Adrenal gland (tissue), 9 donors: ENCODE measurements at regions not wholly inside any gene's neighbourhood (a gene's known extent, or its start where the extent isn't known, plus 50 kb on each side); places are given as distances from the start of the nearest gene placed in this dataset.

ENCODE experiments used
- DNase-seq, 7 donors: peaks; one replicate each; pipeline ENCODE4 v3.0.0-alpha.2; 2019 to 2020
- H3K27ac ChIP-seq, 5 donors: fragments of 200-600 bp; sonication (generic) in 4 of 5; 1 replicate in 3 of 5; 2 replicates in 2 of 5; pipeline versions ENCODE4 v1.5.1 to v1.8.0; 2016 to 2020; ENCODE audit warnings: mild to moderate bottlenecking in 1 of 5
- H3K27me3 ChIP-seq: fragments of 200-600 bp; 2 replicates; pipeline ENCODE4 v1.8.0; 2021
- H3K36me3 ChIP-seq, 2 donors: fragments of 200-600 bp; replicated peaks in 1 of 2; 1 replicate in 1 of 2; 2 replicates in 1 of 2; pipeline versions ENCODE4 v1.5.1 to v1.8.0; 2018 to 2022
- H3K4me1 ChIP-seq, 2 donors: fragments of 200-600 bp; replicated peaks in 1 of 2; 1 replicate in 1 of 2; 2 replicates in 1 of 2; pipeline versions ENCODE4 v1.5.1 to v1.8.0; 2018 to 2021
- H3K4me3 ChIP-seq, 4 donors: fragments of 200-600 bp; sonication (generic) in 3 of 4; one replicate each; pipeline ENCODE4 v1.5.1; 2016 to 2018
- H3K9me3 ChIP-seq, 3 donors: fragments of 200-600 bp; sonication (generic) in 1 of 3; replicated peaks in 1 of 3; 1 replicate in 2 of 3; 2 replicates in 1 of 3; pipeline versions ENCODE4 v1.5.1 to v1.8.0; 2016 to 2021
- POLR2A ChIP-seq, 2 donors: fragments of 450-650 bp; IDR thresholded peaks; one replicate each; pipeline ENCODE4 v1.6.1; 2017; ENCODE audit warnings: antibody characterized with exemption in 2 of 2, mild to moderate bottlenecking in 2 of 2, moderate library complexity in 1 of 2
- WGBS, 4 donors: extraction: QIAGEN DNeasy Blood & Tissue Kit in 2 of 4; methylation state at CpG; one replicate each; pipeline versions ENCODE4 v1.1.5 to v1.1.7; 2013 to 2017; 5-methylcytosine and 5-hydroxymethylcytosine counted together
- intact Hi-C, 2 donors: fragments of 100-400 bp; cut with DNase I; formaldehyde crosslinking; loops; one replicate each; pipeline versions ENCODE4 v1.14.1 to v1.15.0; 2022 to 2023
- TF ChIP-seq, protein P1 (sequence below), 6 experiments: fragments of 450-650 bp in 4 of 6; fragments of 200-600 bp in 2 of 6; sonication (generic) in 1 of 6; IDR thresholded peaks; 1 replicate in 5 of 6; 2 replicates in 1 of 6; pipeline versions ENCODE4 v1.5.1 to v1.8.0; 2016 to 2021; ENCODE audit warnings: antibody characterized with exemption in 6 of 6, mild to moderate bottlenecking in 2 of 6, moderate library complexity in 1 of 6
- donor health status: healthy with polysubstance abuse.
- donor health status: Bipolar disorder and iron deficiency.
- donor health status: DM: yes; HTN: yes; CAD: no.
- donor health status: DM: no; HTN: no; CAD: no.
- donor health status: DM: no; HTN: no; CAD: no.

DNA sequence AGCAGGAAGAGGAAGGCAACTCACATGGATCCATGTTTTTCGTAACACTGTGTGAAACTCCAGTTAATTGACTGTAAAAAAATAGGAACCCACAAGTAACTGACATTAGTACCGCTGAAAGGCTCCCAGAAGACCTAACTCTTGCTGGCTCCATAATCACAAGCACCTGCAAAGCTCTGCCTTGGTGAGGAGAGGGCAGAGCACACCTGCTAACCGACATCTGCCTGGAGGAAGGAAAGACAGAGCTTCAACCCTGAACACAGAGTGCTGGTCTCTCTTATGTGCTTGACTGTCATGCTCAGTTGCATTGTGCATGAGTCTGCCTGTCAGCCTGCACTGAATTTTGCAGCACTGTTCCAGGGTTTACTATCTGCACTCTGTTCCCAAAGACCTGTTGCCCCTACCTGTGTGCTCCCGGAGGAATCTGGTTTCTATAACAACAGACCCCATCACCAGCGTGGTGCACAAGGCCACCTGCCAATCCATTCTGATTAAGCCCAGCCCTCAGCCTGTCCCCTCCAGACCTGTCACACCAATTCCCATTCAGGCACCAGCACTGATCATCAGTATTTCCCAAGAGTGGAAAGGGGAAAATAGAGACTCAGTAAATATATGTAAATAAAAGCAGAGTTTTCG, 63.1 kb upstream of the ANKRD1 start:
- H3K27ac ChIP-seq = no peak overlapping the region
- no peak overlapping the region for H3K4me3 ChIP-seq
- WGBS, 4 donors = 80 to 92% (median 82%) methylated on average over 4 to 6 of the region's 6 CpGs
- no peak for DNase-seq
- intact Hi-C loops = no loop called here
- no peaks in the 10 kb centered on the region for H3K9me3 ChIP-seq
- TF ChIP-seq POLR2A (IDR thresholded peaks at IDR 0.05) = no peak
- TF ChIP-seq, protein P1, sequence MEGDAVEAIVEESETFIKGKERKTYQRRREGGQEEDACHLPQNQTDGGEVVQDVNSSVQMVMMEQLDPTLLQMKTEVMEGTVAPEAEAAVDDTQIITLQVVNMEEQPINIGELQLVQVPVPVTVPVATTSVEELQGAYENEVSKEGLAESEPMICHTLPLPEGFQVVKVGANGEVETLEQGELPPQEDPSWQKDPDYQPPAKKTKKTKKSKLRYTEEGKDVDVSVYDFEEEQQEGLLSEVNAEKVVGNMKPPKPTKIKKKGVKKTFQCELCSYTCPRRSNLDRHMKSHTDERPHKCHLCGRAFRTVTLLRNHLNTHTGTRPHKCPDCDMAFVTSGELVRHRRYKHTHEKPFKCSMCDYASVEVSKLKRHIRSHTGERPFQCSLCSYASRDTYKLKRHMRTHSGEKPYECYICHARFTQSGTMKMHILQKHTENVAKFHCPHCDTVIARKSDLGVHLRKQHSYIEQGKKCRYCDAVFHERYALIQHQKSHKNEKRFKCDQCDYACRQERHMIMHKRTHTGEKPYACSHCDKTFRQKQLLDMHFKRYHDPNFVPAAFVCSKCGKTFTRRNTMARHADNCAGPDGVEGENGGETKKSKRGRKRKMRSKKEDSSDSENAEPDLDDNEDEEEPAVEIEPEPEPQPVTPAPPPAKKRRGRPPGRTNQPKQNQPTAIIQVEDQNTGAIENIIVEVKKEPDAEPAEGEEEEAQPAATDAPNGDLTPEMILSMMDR (IDR thresholded peaks at IDR 0.05) = no peak
- H3K36me3 ChIP-seq = no peaks in the 10 kb centered on the region
- H3K27me3 ChIP-seq = no peaks in the 10 kb centered on the region
- no peaks in the 10 kb centered on the region for H3K4me1 ChIP-seq

DNA sequence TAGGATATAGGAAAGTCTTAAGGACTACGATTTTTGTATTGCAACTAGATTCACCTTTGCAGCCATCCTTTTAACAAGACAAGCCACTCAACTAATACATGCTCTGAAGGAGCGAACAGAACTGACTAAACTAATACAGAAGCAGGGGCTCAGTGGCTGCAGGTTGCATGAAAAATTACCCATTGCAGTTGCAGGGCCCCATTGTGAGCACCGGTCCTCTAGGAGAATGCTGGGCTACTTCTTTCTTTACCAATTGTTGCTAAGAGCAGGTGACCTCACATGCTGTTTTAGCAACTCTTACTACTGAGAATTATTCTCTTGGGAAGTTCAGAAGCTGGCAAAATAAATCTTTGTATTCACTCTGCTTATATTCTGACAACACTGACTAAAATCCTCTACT, 64.0 kb upstream of the ANKRD1 start:
- no peaks in the 10 kb centered on the region for H3K36me3 ChIP-seq
- intact Hi-C loops = no loop called here
- WGBS, 4 donors = 79 to 94% (median 90%) methylated on average over 3 of the region's 3 CpGs
- H3K4me1 ChIP-seq = no peaks in the 10 kb centered on the region
- H3K9me3 ChIP-seq = no peaks in the 10 kb centered on the region
- TF ChIP-seq POLR2A (IDR thresholded peaks at IDR 0.05) = no peak
- TF ChIP-seq, protein P1 (IDR thresholded peaks at IDR 0.05) = no peak
- DNase-seq = no peak
- H3K4me3 ChIP-seq = no peak overlapping the region
- no peak overlapping the region for H3K27ac ChIP-seq
- no peaks in the 10 kb centered on the region for H3K27me3 ChIP-seq

DNA sequence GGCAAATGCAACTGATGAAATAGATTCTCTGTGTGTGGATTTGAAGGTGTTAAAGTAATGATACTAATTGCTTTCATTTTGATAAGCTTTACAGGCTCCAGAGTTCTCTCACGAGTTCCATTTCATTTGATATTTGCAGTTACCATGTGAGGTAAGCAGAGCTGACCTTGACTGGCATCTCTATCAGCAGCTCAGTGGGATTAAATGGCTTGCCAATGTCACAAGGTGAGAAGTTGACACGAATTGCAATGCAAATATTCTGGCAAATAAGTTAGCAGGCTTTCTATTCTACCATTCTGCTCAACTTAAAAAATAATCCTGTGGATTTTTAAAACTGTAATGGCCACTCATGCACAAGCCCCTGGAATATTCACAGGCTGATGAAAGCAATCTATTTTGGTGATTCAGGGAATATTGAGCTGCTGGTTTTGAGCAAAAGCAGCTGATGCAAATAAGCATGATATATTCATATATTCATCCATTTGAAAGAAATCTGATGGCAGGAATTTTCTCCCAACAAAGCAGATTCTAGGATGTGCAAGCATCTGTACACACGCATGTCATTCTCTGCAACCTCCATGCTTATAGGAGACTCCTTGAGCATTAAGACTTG, 64.5 kb upstream of the ANKRD1 start:
- no peak overlapping the region for H3K27ac ChIP-seq
- 41 to 50% (median 47%) methylated on average over 3 of the region's 3 CpGs for WGBS, 4 donors
- H3K27me3 ChIP-seq = no peaks in the 10 kb centered on the region
- no peak overlapping the region for H3K4me3 ChIP-seq
- H3K36me3 ChIP-seq = no peaks in the 10 kb centered on the region
- intact Hi-C loops = no loop called here
- H3K9me3 ChIP-seq = no peaks in the 10 kb centered on the region
- no peak for DNase-seq
- H3K4me1 ChIP-seq = no peaks in the 10 kb centered on the region
- TF ChIP-seq POLR2A (IDR thresholded peaks at IDR 0.05) = no peak
- TF ChIP-seq, protein P1 (IDR thresholded peaks at IDR 0.05) = no peak

DNA sequence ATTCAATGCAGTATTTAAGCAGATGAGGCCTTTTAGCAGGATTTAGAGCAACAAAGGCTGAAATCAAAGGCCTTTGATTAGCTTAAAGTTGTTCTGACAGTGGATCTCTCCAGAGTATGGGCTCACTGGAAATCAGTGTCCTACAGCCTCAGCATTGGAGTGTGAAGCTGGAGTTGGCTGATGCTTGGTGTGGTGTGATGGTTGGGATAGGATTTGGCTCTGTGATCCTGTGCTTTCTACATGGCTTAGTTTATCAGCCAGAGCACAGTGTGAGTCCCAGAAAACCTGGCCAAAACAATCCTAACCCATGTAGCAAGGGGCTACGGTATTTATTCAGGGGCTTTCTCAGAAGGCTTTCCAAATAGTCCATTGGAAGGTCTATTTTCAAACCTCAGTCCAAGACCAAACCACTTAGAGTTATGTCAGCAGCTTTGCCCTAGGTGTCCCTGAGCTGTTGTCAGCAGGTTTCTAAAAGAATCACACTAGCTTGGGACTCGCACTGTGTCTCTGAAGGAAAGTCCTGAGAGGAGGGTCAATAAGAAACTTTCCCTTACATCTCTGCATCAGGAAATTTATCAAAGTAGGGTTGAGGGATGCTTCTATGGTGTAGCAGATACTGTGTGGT, 65.4 kb upstream of the ANKRD1 start:
- WGBS, 4 donors = 90 to 100% (median 95%) methylated on average over 1 to 2 of the region's 2 CpGs
- intact Hi-C loops = no loop called here
- H3K27ac ChIP-seq = no peak overlapping the region

More for the DNA sequence above, 65.4 kb upstream of the ANKRD1 start:
- Histone ChIP-seq H3K36me3 (no peaks in the 10 kb centered on the region), H3K9me3 (no peaks in the 10 kb centered on the region), H3K27me3 (no peaks in the 10 kb centered on the region), H3K4me3 (no peak overlapping the region), H3K4me1 (no peaks in the 10 kb centered on the region)
- no peak for TF ChIP-seq POLR2A (IDR thresholded peaks at IDR 0.05)
- TF ChIP-seq, protein P1 (IDR thresholded peaks at IDR 0.05) = no peak
- DNase-seq = no peak
